HG03139 (cell line): ENCODE measurements at regions not wholly inside any gene's neighbourhood (a gene's known extent, or its start where the extent isn't known, plus 50 kb on each side); places are given as distances from the start of the nearest gene placed in this dataset.
"Not testable (repeated sequence)": the region's sequence is repeated elsewhere in the genome, so short reads cannot be mapped to it uniquely, and the experiment has no call there.

ENCODE experiments used
- ATAC-seq: cut with Tn5 transposase; IDR thresholded peaks from one replicate; pipeline ENCODE4 v1.9.1; 2021; ENCODE audit not compliant: unreplicated experiment

- no peak for ATAC-seq
These were observed 991.4 kb upstream of the CELF4 start for GRCh38 chr18:38557006-38557405.

- ATAC-seq = no peak
These were observed 987.2 kb upstream of the CELF4 start for GRCh38 chr18:38552732-38553321.

- no peak for ATAC-seq
These were observed 986.3 kb upstream of the CELF4 start for GRCh38 chr18:38551881-38552280.

GRCh38 chr18:38545071-38545470 is 979.5 kb upstream of the CELF4 start:
- no peak for ATAC-seq

GRCh38 chr18:38539856-38540255 is 974.3 kb upstream of the CELF4 start:
- no peak for ATAC-seq

GRCh38 chr18:38539371-38539770 is 973.8 kb upstream of the CELF4 start:
- ATAC-seq = no peak

- ATAC-seq = no peak
These were observed 968.5 kb upstream of the CELF4 start for GRCh38 chr18:38534073-38534472.

GRCh38 chr18:38526922-38527321 is 961.3 kb upstream of the CELF4 start:
- no peak for ATAC-seq

GRCh38 chr18:38525039-38525438 is 959.4 kb upstream of the CELF4 start:
- no peak for ATAC-seq

GRCh38 chr18:38520786-38521185 is 955.2 kb upstream of the CELF4 start:
- ATAC-seq = no peak

GRCh38 chr18:38502539-38502938 is 936.9 kb upstream of the CELF4 start:
- no peak for ATAC-seq

GRCh38 chr18:38497266-38497665 is 931.7 kb upstream of the CELF4 start:
- no peak for ATAC-seq

- ATAC-seq = no peak
These were observed 930.7 kb upstream of the CELF4 start for GRCh38 chr18:38496222-38496793.

- ATAC-seq = no peak
These were observed 928.5 kb upstream of the CELF4 start for GRCh38 chr18:38494065-38494464.

GRCh38 chr18:38491195-38491594 is 925.6 kb upstream of the CELF4 start:
- ATAC-seq = no peak

- ATAC-seq = not testable (repeated sequence)
These were observed 924.1 kb upstream of the CELF4 start for GRCh38 chr18:38489721-38490120.

- no peak for ATAC-seq
These were observed 921.9 kb upstream of the CELF4 start for GRCh38 chr18:38487521-38487920.

- ATAC-seq = no peak
These were observed 917.7 kb upstream of the CELF4 start for GRCh38 chr18:38483326-38483725.

- no peak for ATAC-seq
These were observed 916.0 kb upstream of the CELF4 start for GRCh38 chr18:38481576-38481975.

GRCh38 chr18:38475686-38476085 is 910.1 kb upstream of the CELF4 start:
- ATAC-seq = no peak

- no peak for ATAC-seq
These were observed 907.9 kb upstream of the CELF4 start for GRCh38 chr18:38473535-38473934.

GRCh38 chr18:38470421-38470820 is 904.8 kb upstream of the CELF4 start:
- ATAC-seq = no peak

GRCh38 chr18:38466426-38466825 is 900.8 kb upstream of the CELF4 start:
- ATAC-seq = no peak
